ENCODE measurements at regions not wholly inside any gene's neighbourhood (a gene's known extent, or its start where the extent isn't known, plus 50 kb on each side); places are given as distances from the start of the nearest gene placed in this dataset.

GRCh38 chr6:112557961-112558360, 210.8 kb downstream of the RFPL4B start:
- H3K4me1 ChIP-seq: peaks cover 0 to 6% (median 2%) of the 10 kb centered on the region in 4 donors
- H3K4me3 ChIP-seq: no peak overlapping the region
- H3K36me3 ChIP-seq: no peaks in the 10 kb centered on the region
- intact Hi-C loops (cut with DNase I; ENCODE audit: low total_unique reads): no loop called here
- H3K27me3 ChIP-seq: no peaks in the 10 kb centered on the region
- DNase-seq: no peak
- TF ChIP-seq, protein P1, sequence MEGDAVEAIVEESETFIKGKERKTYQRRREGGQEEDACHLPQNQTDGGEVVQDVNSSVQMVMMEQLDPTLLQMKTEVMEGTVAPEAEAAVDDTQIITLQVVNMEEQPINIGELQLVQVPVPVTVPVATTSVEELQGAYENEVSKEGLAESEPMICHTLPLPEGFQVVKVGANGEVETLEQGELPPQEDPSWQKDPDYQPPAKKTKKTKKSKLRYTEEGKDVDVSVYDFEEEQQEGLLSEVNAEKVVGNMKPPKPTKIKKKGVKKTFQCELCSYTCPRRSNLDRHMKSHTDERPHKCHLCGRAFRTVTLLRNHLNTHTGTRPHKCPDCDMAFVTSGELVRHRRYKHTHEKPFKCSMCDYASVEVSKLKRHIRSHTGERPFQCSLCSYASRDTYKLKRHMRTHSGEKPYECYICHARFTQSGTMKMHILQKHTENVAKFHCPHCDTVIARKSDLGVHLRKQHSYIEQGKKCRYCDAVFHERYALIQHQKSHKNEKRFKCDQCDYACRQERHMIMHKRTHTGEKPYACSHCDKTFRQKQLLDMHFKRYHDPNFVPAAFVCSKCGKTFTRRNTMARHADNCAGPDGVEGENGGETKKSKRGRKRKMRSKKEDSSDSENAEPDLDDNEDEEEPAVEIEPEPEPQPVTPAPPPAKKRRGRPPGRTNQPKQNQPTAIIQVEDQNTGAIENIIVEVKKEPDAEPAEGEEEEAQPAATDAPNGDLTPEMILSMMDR (IDR thresholded peaks at IDR 0.05): no peak
- H3K27ac ChIP-seq: no peak overlapping the region
- no peaks in the 10 kb centered on the region for H3K9me3 ChIP-seq

DNA sequence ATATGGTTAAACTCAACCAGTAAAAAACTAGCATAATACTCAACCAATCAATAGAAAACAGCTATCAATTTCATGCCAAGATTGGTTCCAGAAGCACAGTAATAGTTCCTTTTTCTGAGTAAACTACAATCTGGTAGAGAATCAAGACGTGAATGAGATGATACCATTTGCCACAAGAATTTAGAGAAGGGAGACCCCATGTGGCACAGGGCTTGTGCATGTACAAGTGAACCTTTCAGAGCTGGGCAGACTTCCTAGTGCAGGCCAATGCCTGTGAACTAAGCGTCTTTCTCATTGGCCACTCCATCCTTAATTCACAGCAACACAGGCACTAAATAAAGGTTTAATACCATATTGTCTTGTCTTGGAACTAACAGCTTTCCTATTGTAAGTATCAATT, 213.5 kb downstream of the RFPL4B start:
- H3K4me3 ChIP-seq: no peak overlapping the region
- no peaks in the 10 kb centered on the region for H3K9me3 ChIP-seq
- no peaks in the 10 kb centered on the region for H3K36me3 ChIP-seq
- no peaks in the 10 kb centered on the region for H3K27me3 ChIP-seq
- H3K27ac ChIP-seq: no peak overlapping the region
- TF ChIP-seq, protein P1 (IDR thresholded peaks at IDR 0.05): no peak
- intact Hi-C loops (cut with DNase I; ENCODE audit: low total_unique reads): no loop called here
- no peak for DNase-seq
- H3K4me1 ChIP-seq: peaks cover 0 to 15% (median 2%) of the 10 kb centered on the region in 4 donors

- H3K9me3 ChIP-seq: no peaks in the 10 kb centered on the region
- TF ChIP-seq, protein P1 (IDR thresholded peaks at IDR 0.05): no peak
- no peak for DNase-seq
- no peak overlapping the region for H3K4me3 ChIP-seq
- peaks cover 0 to 15% (median 2%) of the 10 kb centered on the region in 4 donors for H3K4me1 ChIP-seq
- H3K27ac ChIP-seq: peak overlapping the region in 1 of 2 donors; percentile 18
- H3K27me3 ChIP-seq: no peaks in the 10 kb centered on the region
- intact Hi-C loops (cut with DNase I; ENCODE audit: low total_unique reads): no loop called here
- H3K36me3 ChIP-seq: no peaks in the 10 kb centered on the region
Measured at GRCh38 chr6:112562301-112563231, 215.4 kb downstream of the RFPL4B start.

DNA sequence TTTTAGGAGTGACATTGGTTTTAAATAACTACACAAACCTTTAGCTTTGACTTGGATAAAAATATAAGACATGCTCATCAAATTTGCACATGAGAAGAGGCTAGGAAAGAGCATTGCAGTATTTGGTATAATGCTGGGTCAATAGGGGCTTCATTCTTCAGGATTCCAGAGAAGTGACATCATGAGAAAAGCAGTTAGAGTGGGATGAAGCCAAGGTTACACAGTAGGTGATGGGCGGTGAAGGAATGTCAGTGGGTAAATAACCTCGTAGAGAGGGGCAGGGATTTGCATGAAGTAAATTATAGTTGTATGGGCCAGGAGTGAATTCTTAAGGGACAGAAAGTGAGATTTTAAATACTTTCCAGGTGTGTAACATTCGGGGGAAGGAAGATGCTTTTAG, 216.2 kb downstream of the RFPL4B start:
- Histone ChIP-seq H3K4me1 (peaks cover 0 to 15% (median 2%) of the 10 kb centered on the region in 4 donors), H3K27ac (peak overlapping the region in 1 of 2 donors; percentile 18), H3K36me3 (no peaks in the 10 kb centered on the region), H3K9me3 (no peaks in the 10 kb centered on the region), H3K4me3 (no peak overlapping the region), H3K27me3 (no peaks in the 10 kb centered on the region)
- DNase-seq: no peak
- TF ChIP-seq, protein P1 (IDR thresholded peaks at IDR 0.05): no peak
- intact Hi-C loops (cut with DNase I; ENCODE audit: low total_unique reads): no loop called here

DNA sequence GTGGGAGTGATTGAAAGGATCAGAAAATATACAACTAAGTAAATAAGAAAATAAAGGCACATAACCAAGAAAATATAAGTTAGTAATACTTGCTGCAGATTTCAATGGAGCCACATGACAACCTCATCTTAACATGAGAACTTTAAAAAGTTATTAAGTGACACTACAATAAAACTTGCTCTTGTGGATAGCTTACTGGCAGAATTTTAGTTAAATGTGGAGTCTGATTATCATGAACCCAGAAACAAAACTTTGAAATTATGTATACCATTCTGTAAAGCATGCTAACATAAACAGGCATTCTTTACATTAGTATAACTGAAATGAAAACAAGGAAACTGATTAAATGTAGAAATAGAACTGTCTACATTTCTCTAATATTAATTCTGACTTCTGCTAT, 220.9 kb downstream of the RFPL4B start:
- DNase-seq: no peak
- Histone ChIP-seq H3K4me3 (no peak overlapping the region), H3K4me1 (peaks cover 0 to 20% (median 3%) of the 10 kb centered on the region in 4 donors), H3K27ac (no peak overlapping the region), H3K27me3 (no peaks in the 10 kb centered on the region), H3K9me3 (no peaks in the 10 kb centered on the region), H3K36me3 (no peaks in the 10 kb centered on the region)
- intact Hi-C loops (cut with DNase I; ENCODE audit: low total_unique reads): no loop called here
- TF ChIP-seq, protein P1 (IDR thresholded peaks at IDR 0.05): no peak

All from tibial artery (tissue), 4 donors.